Thyroid gland (tissue), 4 donors: ENCODE measurements at regions not wholly inside any gene's neighbourhood (a gene's known extent, or its start where the extent isn't known, plus 50 kb on each side); places are given as distances from the start of the nearest gene placed in this dataset.

Source experiments
- CTCF ChIP-seq, 6 experiments: fragments of 200-600 bp in 3 of 6; fragments of 450-650 bp in 3 of 6; sonication (generic) in 3 of 6; IDR thresholded peaks; one replicate each; pipeline ENCODE4 v1.5.1; 2016 to 2019; ENCODE audit warnings: antibody characterized with exemption in 6 of 6, mild to moderate bottlenecking in 2 of 6, inconsistent platforms in 1 of 6, moderate library complexity in 1 of 6
- POLR2A ChIP-seq, 2 donors: fragments of 450-650 bp; IDR thresholded peaks; one replicate each; pipeline ENCODE4 v1.6.1; 2017; ENCODE audit warnings: antibody characterized with exemption in 2 of 2, mild to moderate bottlenecking in 2 of 2, moderate library complexity in 1 of 2

GRCh38 chr20:39785252-39785917, 823.2 kb downstream of the DHX35 start:
- TF ChIP-seq CTCF (IDR thresholded peaks at IDR 0.05): no peak
- TF ChIP-seq POLR2A (IDR thresholded peaks at IDR 0.05): no peak
